ENCODE measurements at regions not wholly inside any gene's neighbourhood (a gene's known extent, or its start where the extent isn't known, plus 50 kb on each side); places are given as distances from the start of the nearest gene placed in this dataset.

DNA sequence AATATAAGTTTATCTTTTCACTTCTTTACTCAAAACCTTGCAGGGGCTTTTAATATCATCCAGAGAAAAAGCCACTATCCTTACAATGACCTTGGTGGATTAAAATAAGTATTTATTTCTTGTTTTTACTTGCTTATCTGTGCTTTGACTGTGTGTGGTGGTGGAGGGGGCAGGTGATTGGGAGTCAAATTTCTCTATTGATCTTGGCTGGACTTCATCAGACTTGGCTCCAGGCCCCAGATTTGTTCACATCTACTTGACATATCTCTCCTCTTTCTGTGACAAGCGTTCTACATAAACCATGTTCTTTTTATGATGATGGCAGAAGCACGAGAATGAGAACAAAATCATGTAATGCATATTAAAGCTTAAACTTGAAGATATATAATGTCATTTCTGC is 670.8 kb downstream of the PCDH17 start:
- BruUV-seq (replicated peaks), result no TSS peak

GRCh38 chr13:58306062-58306461 is 674.5 kb downstream of the PCDH17 start:
- CTCF ChIA-PET, result no interaction called here
- Mint-ChIP-seq H3K27ac (ENCODE audit: unreplicated experiment) (no peak overlapping the region), H3K4me3 (ENCODE audit: low read depth, unreplicated experiment) (no peak overlapping the region), H3K9me3 (ENCODE audit: low read depth, unreplicated experiment) (peaks cover 2% of the 10 kb centered on the region), H3K27me3 (ENCODE audit: unreplicated experiment) (no peaks in the 10 kb centered on the region), H3K36me3 (ENCODE audit: insufficient read depth, unreplicated experiment) (no peaks in the 10 kb centered on the region), H3K4me1 (ENCODE audit: low read depth, unreplicated experiment) (no peaks in the 10 kb centered on the region)
- DNase-seq, result no peak
- intact Hi-C loops (cut with micrococcal nuclease; ENCODE audit: unreplicated experiment), result no loop called here
- TF ChIP-seq CTCF (IDR thresholded peaks at IDR 0.05; ENCODE audit: unreplicated experiment), result no peak
- no TSS peak for BruUV-seq (replicated peaks)

More for the DNA sequence above, 670.8 kb downstream of the PCDH17 start:
- H3K36me3 Mint-ChIP-seq (ENCODE audit: insufficient read depth, unreplicated experiment), result no peaks in the 10 kb centered on the region
- H3K4me3 Mint-ChIP-seq (ENCODE audit: low read depth, unreplicated experiment), result no peak overlapping the region
- no peaks in the 10 kb centered on the region for H3K27me3 Mint-ChIP-seq (ENCODE audit: unreplicated experiment)
- no peaks in the 10 kb centered on the region for H3K9me3 Mint-ChIP-seq (ENCODE audit: low read depth, unreplicated experiment)
- intact Hi-C loops (cut with micrococcal nuclease; ENCODE audit: unreplicated experiment), result no loop called here
- CTCF ChIA-PET, result no interaction called here
- H3K27ac Mint-ChIP-seq (ENCODE audit: unreplicated experiment), result no peak overlapping the region
- TF ChIP-seq CTCF (IDR thresholded peaks at IDR 0.05; ENCODE audit: unreplicated experiment), result no peak
- DNase-seq, result no peak
- no peaks in the 10 kb centered on the region for H3K4me1 Mint-ChIP-seq (ENCODE audit: low read depth, unreplicated experiment)

DNA sequence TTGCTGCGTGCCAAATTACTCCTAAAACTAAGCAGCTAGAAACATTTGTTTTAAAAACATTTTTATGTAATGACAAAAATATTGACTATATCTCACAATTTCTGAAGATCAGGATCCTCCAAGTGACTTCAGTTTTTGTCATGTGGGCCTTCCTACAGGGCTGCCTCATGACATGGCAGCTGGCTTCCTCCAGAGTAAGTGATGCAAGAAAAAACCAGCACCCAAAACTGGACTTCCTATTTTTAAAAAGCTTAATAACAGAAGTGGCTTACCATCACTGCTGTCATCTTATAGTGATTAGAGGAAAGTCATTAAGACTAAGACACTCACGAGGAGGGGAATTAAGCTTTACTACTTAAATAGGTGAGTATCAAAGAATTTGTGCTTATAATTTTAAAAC is 681.7 kb downstream of the PCDH17 start:
- no peaks in the 10 kb centered on the region for H3K27me3 Mint-ChIP-seq (ENCODE audit: unreplicated experiment)
- H3K4me3 Mint-ChIP-seq (ENCODE audit: low read depth, unreplicated experiment), result no peak overlapping the region
- no peak for TF ChIP-seq CTCF (IDR thresholded peaks at IDR 0.05; ENCODE audit: unreplicated experiment)
- CTCF ChIA-PET, result no interaction called here
- no peaks in the 10 kb centered on the region for H3K4me1 Mint-ChIP-seq (ENCODE audit: low read depth, unreplicated experiment)
- no TSS peak for BruUV-seq (replicated peaks)
- no peak for DNase-seq
- H3K9me3 Mint-ChIP-seq (ENCODE audit: low read depth, unreplicated experiment), result peaks cover 2% of the 10 kb centered on the region
- intact Hi-C loops (cut with micrococcal nuclease; ENCODE audit: unreplicated experiment), result no loop called here
- H3K27ac Mint-ChIP-seq (ENCODE audit: unreplicated experiment), result no peak overlapping the region
- no peaks in the 10 kb centered on the region for H3K36me3 Mint-ChIP-seq (ENCODE audit: insufficient read depth, unreplicated experiment)

DNA sequence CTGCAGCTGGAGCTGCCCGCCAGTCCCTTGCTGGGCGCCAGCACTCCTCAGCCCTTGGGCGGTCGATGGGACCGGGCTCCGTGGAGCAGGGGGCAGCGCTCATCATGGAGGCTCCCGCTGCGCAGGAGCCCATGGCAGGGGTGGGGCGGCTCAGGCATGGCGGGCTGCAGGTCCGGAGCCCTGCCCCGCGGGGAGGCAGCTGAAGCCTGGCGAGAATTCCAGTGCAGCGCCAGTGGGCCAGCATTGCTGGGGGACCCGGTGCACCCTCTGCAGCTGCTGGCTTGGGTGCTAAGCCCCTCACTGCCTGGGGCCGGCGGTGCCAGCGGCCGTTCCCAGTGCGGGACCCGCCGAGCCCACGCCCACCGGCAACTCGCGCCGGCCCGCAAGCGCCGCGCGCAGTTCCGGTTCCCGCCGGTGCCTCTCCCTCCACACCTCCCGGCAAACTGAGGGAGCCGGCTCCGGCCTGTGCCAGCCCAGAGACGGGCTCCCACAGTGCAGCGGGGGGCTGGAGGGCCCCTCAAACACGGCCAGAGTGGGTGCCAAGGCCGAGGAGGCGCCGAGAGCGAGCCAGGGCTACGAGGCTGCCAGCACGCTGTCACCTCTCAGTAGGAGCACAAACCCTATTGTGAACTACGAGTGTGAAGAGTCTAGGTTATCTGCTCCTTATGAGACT is 687.1 kb downstream of the PCDH17 start:
- TF ChIP-seq CTCF (IDR thresholded peaks at IDR 0.05; ENCODE audit: unreplicated experiment), result no peak
- intact Hi-C loops (cut with micrococcal nuclease; ENCODE audit: unreplicated experiment), result no loop called here
- Mint-ChIP-seq H3K27me3 (ENCODE audit: unreplicated experiment) (no peaks in the 10 kb centered on the region), H3K4me1 (ENCODE audit: low read depth, unreplicated experiment) (no peaks in the 10 kb centered on the region), H3K27ac (ENCODE audit: unreplicated experiment) (no peak overlapping the region), H3K36me3 (ENCODE audit: insufficient read depth, unreplicated experiment) (no peaks in the 10 kb centered on the region), H3K4me3 (ENCODE audit: low read depth, unreplicated experiment) (no peak overlapping the region), H3K9me3 (ENCODE audit: low read depth, unreplicated experiment) (no peaks in the 10 kb centered on the region)
- BruUV-seq (replicated peaks), result no TSS peak
- no peak for DNase-seq
- CTCF ChIA-PET, result no interaction called here
